NT2/D1 (cell line): ENCODE measurements at regions not wholly inside any gene's neighbourhood (a gene's known extent, or its start where the extent isn't known, plus 50 kb on each side); places are given as distances from the start of the nearest gene placed in this dataset.

Experiments
- SUZ12 ChIP-seq: IDR thresholded peaks from 2 replicates; pipeline ENCODE4 v1.6.1; 2011; ENCODE audit not compliant: insufficient read length, insufficient read depth; ENCODE audit errors: extremely low read depth
- YY1 ChIP-seq: IDR thresholded peaks from 2 replicates; pipeline ENCODE4 v1.6.1; 2011; ENCODE audit not compliant: insufficient read length, insufficient read depth
- ZNF274 ChIP-seq: IDR thresholded peaks from 2 replicates; pipeline ENCODE4 v1.6.1; 2011; ENCODE audit warnings: mild to moderate bottlenecking, low read depth, low read length

GRCh38 chr13:60794751-60795150 lies 397.7 kb downstream of the TDRD3 start:
- TF ChIP-seq YY1 (no peak), SUZ12 (no peak), ZNF274 (no peak)
